ENCODE measurements at regions not wholly inside any gene's neighbourhood (a gene's known extent, or its start where the extent isn't known, plus 50 kb on each side); places are given as distances from the start of the nearest gene placed in this dataset.
"Not testable (repeated sequence)": the region's sequence is repeated elsewhere in the genome, so short reads cannot be mapped to it uniquely, and the experiment has no call there.

DNA sequence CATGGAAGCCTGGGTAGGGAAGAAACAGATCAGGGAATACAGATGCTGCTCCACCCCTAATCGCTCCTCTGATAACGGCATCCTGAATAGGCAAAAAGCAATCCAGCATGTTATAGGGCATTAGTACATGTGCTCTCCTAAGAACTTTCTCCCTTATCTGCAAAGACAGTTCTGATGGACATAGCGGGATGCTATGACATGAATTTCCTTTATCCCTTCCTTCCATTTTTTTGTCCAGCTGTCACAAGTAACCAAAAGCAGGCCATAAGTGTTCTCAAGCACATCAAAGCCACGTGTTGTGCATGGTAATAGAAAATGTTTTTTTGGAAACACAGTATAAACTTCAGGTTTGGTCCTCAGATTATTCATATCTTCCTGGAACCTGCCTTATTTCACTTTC, 141.4 kb upstream of the MON1B start:
- Histone ChIP-seq H2AFZ (ENCODE audit: low read length) (no peak overlapping the region), H3K36me3 (ENCODE audit: low read depth, low read length) (no peaks in the 10 kb centered on the region), H3K79me2 (ENCODE audit: low read length) (no peaks in the 10 kb centered on the region), H3K27ac (ENCODE audit: low read length) (no peak overlapping the region), H3K9me3 (ENCODE audit: low read length) (no peaks in the 10 kb centered on the region), H4K20me1 (ENCODE audit: low read length) (no peaks in the 10 kb centered on the region), H3K4me1 (ENCODE audit: insufficient read depth, low read length) (no peaks in the 10 kb centered on the region), H3K9me2 (replicated peaks; ENCODE audit: low read length) (no peaks in the 10 kb centered on the region), H3K4me2 (ENCODE audit: low read length) (no peak overlapping the region), H3K27me3 (ENCODE audit: low read length) (peaks cover 33% of the 10 kb centered on the region), H3K4me3 (ENCODE audit: low read length) (no peak overlapping the region), H3F3A (ENCODE audit: low read length, unreplicated experiment) (no peaks in the 10 kb centered on the region), H3K9ac (ENCODE audit: low read length) (no peak overlapping the region)
- ATAC-seq (no peak), DNase-seq (no peak)
- POLR2A ChIA-PET (ENCODE audit: unreplicated experiment) = no interaction called here
- no TSS peak for BruUV-seq (replicated peaks)
- intact Hi-C loops (cut with micrococcal nuclease) = loop anchor here (10.0 kb wide), 2 partner anchors 125 to 1265 kb away; no protein-coding TSS in a partner anchor
- CTCF ChIA-PET = no interaction called here
- TF ChIP-seq EZH2 (IDR thresholded peaks at IDR 0.05; ENCODE audit: low read length, unreplicated experiment) (no peak), EZH2phosphoT487 (IDR thresholded peaks at IDR 0.05; ENCODE audit: borderline replicate concordance, low read length) (no peak)
- TF ChIP-seq, protein P1, sequence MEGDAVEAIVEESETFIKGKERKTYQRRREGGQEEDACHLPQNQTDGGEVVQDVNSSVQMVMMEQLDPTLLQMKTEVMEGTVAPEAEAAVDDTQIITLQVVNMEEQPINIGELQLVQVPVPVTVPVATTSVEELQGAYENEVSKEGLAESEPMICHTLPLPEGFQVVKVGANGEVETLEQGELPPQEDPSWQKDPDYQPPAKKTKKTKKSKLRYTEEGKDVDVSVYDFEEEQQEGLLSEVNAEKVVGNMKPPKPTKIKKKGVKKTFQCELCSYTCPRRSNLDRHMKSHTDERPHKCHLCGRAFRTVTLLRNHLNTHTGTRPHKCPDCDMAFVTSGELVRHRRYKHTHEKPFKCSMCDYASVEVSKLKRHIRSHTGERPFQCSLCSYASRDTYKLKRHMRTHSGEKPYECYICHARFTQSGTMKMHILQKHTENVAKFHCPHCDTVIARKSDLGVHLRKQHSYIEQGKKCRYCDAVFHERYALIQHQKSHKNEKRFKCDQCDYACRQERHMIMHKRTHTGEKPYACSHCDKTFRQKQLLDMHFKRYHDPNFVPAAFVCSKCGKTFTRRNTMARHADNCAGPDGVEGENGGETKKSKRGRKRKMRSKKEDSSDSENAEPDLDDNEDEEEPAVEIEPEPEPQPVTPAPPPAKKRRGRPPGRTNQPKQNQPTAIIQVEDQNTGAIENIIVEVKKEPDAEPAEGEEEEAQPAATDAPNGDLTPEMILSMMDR (conservative IDR thresholded peaks at IDR 0.05; ENCODE audit: low read depth, low read length) = no peak

GRCh38 chr16:77056597-77056996, 134.4 kb upstream of the MON1B start:
- H4K20me1 ChIP-seq (ENCODE audit: low read length); BruUV-seq (replicated peaks); H3K27ac ChIP-seq (ENCODE audit: low read length); CTCF ChIA-PET; ATAC-seq; DNase-seq; H3K9me2 ChIP-seq (replicated peaks; ENCODE audit: low read length); intact Hi-C loops (cut with micrococcal nuclease); H3K9me3 ChIP-seq (ENCODE audit: low read length); H3K4me1 ChIP-seq (ENCODE audit: insufficient read depth, low read length); H2AFZ ChIP-seq (ENCODE audit: low read length); H3K4me2 ChIP-seq (ENCODE audit: low read length); H3K27me3 ChIP-seq (ENCODE audit: low read length); H3K9ac ChIP-seq (ENCODE audit: low read length); H3K36me3 ChIP-seq (ENCODE audit: low read depth, low read length); H3K79me2 ChIP-seq (ENCODE audit: low read length); H3F3A ChIP-seq (ENCODE audit: low read length, unreplicated experiment); POLR2A ChIA-PET (ENCODE audit: unreplicated experiment); H3K4me3 ChIP-seq (ENCODE audit: low read length): not testable (repeated sequence)

GRCh38 chr16:77057161-77057774, 133.7 kb upstream of the MON1B start:
- no peak for DNase-seq
- no peak for ATAC-seq
- ChIA-PET CTCF (no interaction called here), POLR2A (ENCODE audit: unreplicated experiment) (no interaction called here)
- intact Hi-C loops (cut with micrococcal nuclease) = no loop called here
- Histone ChIP-seq H3K4me1 (ENCODE audit: insufficient read depth, low read length) (no peaks in the 10 kb centered on the region), H3K9ac (ENCODE audit: low read length) (no peak overlapping the region), H3F3A (ENCODE audit: low read length, unreplicated experiment) (no peaks in the 10 kb centered on the region), H3K4me3 (ENCODE audit: low read length) (no peak overlapping the region), H3K79me2 (ENCODE audit: low read length) (no peaks in the 10 kb centered on the region), H4K20me1 (ENCODE audit: low read length) (no peaks in the 10 kb centered on the region), H3K9me3 (ENCODE audit: low read length) (no peaks in the 10 kb centered on the region), H3K4me2 (ENCODE audit: low read length) (no peak overlapping the region), H2AFZ (ENCODE audit: low read length) (no peak overlapping the region), H3K9me2 (replicated peaks; ENCODE audit: low read length) (no peaks in the 10 kb centered on the region), H3K27me3 (ENCODE audit: low read length) (0 out of 2 replicates have a peak, but pooled peaks cover 7% of the 10 kb centered on the region), H3K36me3 (ENCODE audit: low read depth, low read length) (no peaks in the 10 kb centered on the region), H3K27ac (ENCODE audit: low read length) (no peak overlapping the region)
- TF ChIP-seq EZH2phosphoT487 (IDR thresholded peaks at IDR 0.05; ENCODE audit: borderline replicate concordance, low read length) (no peak), EZH2 (IDR thresholded peaks at IDR 0.05; ENCODE audit: low read length, unreplicated experiment) (no peak)
- TF ChIP-seq, protein P1 (conservative IDR thresholded peaks at IDR 0.05; ENCODE audit: low read depth, low read length) = no peak
- BruUV-seq (replicated peaks) = no TSS peak
